Neural cell (in vitro differentiated cells): ENCODE measurements at regions not wholly inside any gene's neighbourhood (a gene's known extent, or its start where the extent isn't known, plus 50 kb on each side); places are given as distances from the start of the nearest gene placed in this dataset.

Experiments used
- POLR2AphosphoS5 ChIP-seq: IDR thresholded peaks from 2 replicates; pipeline ENCODE4 v1.6.1; 2012
- SMC3 ChIP-seq: fragments of 450-650 bp; conservative IDR thresholded peaks from 2 replicates; pipeline ENCODE4 v1.6.1; 2014; ENCODE audit warnings: antibody characterized with exemption, mild to moderate bottlenecking, moderate library complexity; ENCODE audit not compliant: poor library complexity
- TF ChIP-seq, protein P1 (sequence below): fragments of 450-650 bp; IDR thresholded peaks from 2 replicates; pipeline ENCODE4 v1.5.1; 2014; ENCODE audit warnings: antibody characterized with exemption, mild to moderate bottlenecking, moderate library complexity; ENCODE audit not compliant: poor library complexity, severe bottlenecking

GRCh38 chr5:69042915-69043654 lies 50.7 kb upstream of the SLC30A5 start:
- peak; percentile 77 for TF ChIP-seq SMC3
- TF ChIP-seq, protein P1, sequence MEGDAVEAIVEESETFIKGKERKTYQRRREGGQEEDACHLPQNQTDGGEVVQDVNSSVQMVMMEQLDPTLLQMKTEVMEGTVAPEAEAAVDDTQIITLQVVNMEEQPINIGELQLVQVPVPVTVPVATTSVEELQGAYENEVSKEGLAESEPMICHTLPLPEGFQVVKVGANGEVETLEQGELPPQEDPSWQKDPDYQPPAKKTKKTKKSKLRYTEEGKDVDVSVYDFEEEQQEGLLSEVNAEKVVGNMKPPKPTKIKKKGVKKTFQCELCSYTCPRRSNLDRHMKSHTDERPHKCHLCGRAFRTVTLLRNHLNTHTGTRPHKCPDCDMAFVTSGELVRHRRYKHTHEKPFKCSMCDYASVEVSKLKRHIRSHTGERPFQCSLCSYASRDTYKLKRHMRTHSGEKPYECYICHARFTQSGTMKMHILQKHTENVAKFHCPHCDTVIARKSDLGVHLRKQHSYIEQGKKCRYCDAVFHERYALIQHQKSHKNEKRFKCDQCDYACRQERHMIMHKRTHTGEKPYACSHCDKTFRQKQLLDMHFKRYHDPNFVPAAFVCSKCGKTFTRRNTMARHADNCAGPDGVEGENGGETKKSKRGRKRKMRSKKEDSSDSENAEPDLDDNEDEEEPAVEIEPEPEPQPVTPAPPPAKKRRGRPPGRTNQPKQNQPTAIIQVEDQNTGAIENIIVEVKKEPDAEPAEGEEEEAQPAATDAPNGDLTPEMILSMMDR = peak; percentile 90
- no peak for TF ChIP-seq POLR2AphosphoS5
